Progenitor cell of endocrine pancreas (in vitro differentiated cells): ENCODE measurements at regions not wholly inside any gene's neighbourhood (a gene's known extent, or its start where the extent isn't known, plus 50 kb on each side); places are given as distances from the start of the nearest gene placed in this dataset.

Experiments used
- DNase-seq: peaks from one replicate; pipeline ENCODE4 v3.0.0; 2021; ENCODE audit warnings: low spot score; ENCODE audit not compliant: unreplicated experiment
- H3K27ac Mint-ChIP-seq: 2 replicates; pipeline ENCODE4 v1.8.0; 2021; ENCODE audit warnings: mild to moderate bottlenecking, moderate library complexity, mixed read lengths
- H3K27me3 Mint-ChIP-seq: 2 replicates; pipeline ENCODE4 v1.8.0; 2021; ENCODE audit warnings: mixed read lengths
- H3K36me3 Mint-ChIP-seq: 2 replicates; pipeline ENCODE4 v1.8.0; 2022; ENCODE audit warnings: mixed read lengths; ENCODE audit not compliant: insufficient read depth
- H3K4me1 Mint-ChIP-seq: 2 replicates; pipeline ENCODE4 v1.8.0; 2021; ENCODE audit warnings: low read depth, mixed read lengths
- H3K4me3 Mint-ChIP-seq: 2 replicates; pipeline ENCODE4 v1.8.0; 2021; ENCODE audit warnings: low read depth, mild to moderate bottlenecking, moderate library complexity, mixed read lengths
- H3K9me3 Mint-ChIP-seq: 2 replicates; pipeline ENCODE4 v1.8.0; 2021; ENCODE audit warnings: low read depth, mixed read lengths
- CTCF ChIP-seq: fragments of 200-600 bp; sonication (generic); IDR thresholded peaks from one replicate; pipeline ENCODE4 v1.5.0; 2021; ENCODE audit warnings: antibody characterized with exemption, mild to moderate bottlenecking; ENCODE audit not compliant: unreplicated experiment

- Mint-ChIP-seq H3K4me3 (no peak overlapping the region), H3K36me3 (peaks cover 11% of the 10 kb centered on the region), H3K27me3 (no peaks in the 10 kb centered on the region), H3K9me3 (no peaks in the 10 kb centered on the region), H3K27ac (no peak overlapping the region), H3K4me1 (peaks cover 19% of the 10 kb centered on the region)
- no peak for TF ChIP-seq CTCF
- DNase-seq = no peak
Measured at GRCh38 chr10:29691564-29692072, 56.8 kb upstream of the SVIL start.

- peaks cover 22% of the 10 kb centered on the region for H3K4me1 Mint-ChIP-seq
- no peaks in the 10 kb centered on the region for H3K9me3 Mint-ChIP-seq
- no peak overlapping the region for H3K4me3 Mint-ChIP-seq
- no peak overlapping the region for H3K27ac Mint-ChIP-seq
- DNase-seq = no peak
- no peaks in the 10 kb centered on the region for H3K27me3 Mint-ChIP-seq
- peaks cover 22% of the 10 kb centered on the region for H3K36me3 Mint-ChIP-seq
- no peak for TF ChIP-seq CTCF
Measured at GRCh38 chr10:29689001-29689400, 54.2 kb upstream of the SVIL start.

- H3K27ac Mint-ChIP-seq = peak overlapping the region; percentile 62
- no peak for DNase-seq
- no peaks in the 10 kb centered on the region for H3K9me3 Mint-ChIP-seq
- H3K4me1 Mint-ChIP-seq = peaks cover 23% of the 10 kb centered on the region
- H3K27me3 Mint-ChIP-seq = no peaks in the 10 kb centered on the region
- no peak for TF ChIP-seq CTCF
- H3K36me3 Mint-ChIP-seq = peaks cover 28% of the 10 kb centered on the region
- no peak overlapping the region for H3K4me3 Mint-ChIP-seq
Measured at GRCh38 chr10:29688230-29688661, 53.5 kb upstream of the SVIL start.

GRCh38 chr10:29687421-29688164 lies 52.8 kb upstream of the SVIL start:
- TF ChIP-seq CTCF = no peak
- Mint-ChIP-seq H3K9me3 (no peaks in the 10 kb centered on the region), H3K27me3 (no peaks in the 10 kb centered on the region), H3K4me1 (peaks cover 24% of the 10 kb centered on the region), H3K27ac (no peak overlapping the region), H3K36me3 (peaks cover 29% of the 10 kb centered on the region), H3K4me3 (no peak overlapping the region)
- no peak for DNase-seq

GRCh38 chr10:29685506-29685905 lies 50.7 kb upstream of the SVIL start:
- H3K9me3 Mint-ChIP-seq = no peaks in the 10 kb centered on the region
- H3K4me3 Mint-ChIP-seq = no peak overlapping the region
- H3K36me3 Mint-ChIP-seq = peaks cover 28% of the 10 kb centered on the region
- TF ChIP-seq CTCF = no peak
- DNase-seq = no peak
- H3K27ac Mint-ChIP-seq = no peak overlapping the region
- peaks cover 24% of the 10 kb centered on the region for H3K4me1 Mint-ChIP-seq
- no peaks in the 10 kb centered on the region for H3K27me3 Mint-ChIP-seq
